ENCODE measurements at regions not wholly inside any gene's neighbourhood (a gene's known extent, or its start where the extent isn't known, plus 50 kb on each side); places are given as distances from the start of the nearest gene placed in this dataset.

DNA sequence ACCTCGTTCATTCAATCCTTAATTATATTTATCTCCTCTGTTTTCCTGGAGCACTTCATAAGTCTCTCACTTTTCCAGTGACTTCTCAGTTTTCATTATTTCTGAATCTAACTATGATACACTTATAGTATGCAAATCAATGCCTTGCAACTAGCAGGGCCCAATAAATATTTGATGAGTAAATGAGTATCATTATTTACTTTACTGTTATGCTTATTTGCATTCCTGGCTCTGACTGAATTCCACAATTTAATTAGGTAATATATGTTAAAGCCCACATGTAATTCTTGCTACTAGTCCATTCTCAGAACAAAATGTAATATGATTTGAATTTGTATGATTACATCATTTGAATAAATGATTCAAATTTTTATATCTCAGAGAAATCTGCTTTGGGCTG, 1595.1 kb upstream of the MIR17HG start:
- TF ChIP-seq CTCF (IDR thresholded peaks at IDR 0.05; ENCODE audit: low read depth, low read length, missing input control) = no peak
- no peak for TF ChIP-seq RXRA (IDR thresholded peaks at IDR 0.05)
- TF ChIP-seq, protein P1, sequence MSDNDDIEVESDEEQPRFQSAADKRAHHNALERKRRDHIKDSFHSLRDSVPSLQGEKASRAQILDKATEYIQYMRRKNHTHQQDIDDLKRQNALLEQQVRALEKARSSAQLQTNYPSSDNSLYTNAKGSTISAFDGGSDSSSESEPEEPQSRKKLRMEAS (IDR thresholded peaks at IDR 0.05) = no peak
- no peak for TF ChIP-seq JUND (IDR thresholded peaks at IDR 0.05)
- TF ChIP-seq TAF1 (conservative IDR thresholded peaks at IDR 0.05) = no peak
- TF ChIP-seq HNF4A (conservative IDR thresholded peaks at IDR 0.05) = no peak
- TF ChIP-seq SP1 (IDR thresholded peaks at IDR 0.05) = no peak
- TF ChIP-seq, protein P2, sequence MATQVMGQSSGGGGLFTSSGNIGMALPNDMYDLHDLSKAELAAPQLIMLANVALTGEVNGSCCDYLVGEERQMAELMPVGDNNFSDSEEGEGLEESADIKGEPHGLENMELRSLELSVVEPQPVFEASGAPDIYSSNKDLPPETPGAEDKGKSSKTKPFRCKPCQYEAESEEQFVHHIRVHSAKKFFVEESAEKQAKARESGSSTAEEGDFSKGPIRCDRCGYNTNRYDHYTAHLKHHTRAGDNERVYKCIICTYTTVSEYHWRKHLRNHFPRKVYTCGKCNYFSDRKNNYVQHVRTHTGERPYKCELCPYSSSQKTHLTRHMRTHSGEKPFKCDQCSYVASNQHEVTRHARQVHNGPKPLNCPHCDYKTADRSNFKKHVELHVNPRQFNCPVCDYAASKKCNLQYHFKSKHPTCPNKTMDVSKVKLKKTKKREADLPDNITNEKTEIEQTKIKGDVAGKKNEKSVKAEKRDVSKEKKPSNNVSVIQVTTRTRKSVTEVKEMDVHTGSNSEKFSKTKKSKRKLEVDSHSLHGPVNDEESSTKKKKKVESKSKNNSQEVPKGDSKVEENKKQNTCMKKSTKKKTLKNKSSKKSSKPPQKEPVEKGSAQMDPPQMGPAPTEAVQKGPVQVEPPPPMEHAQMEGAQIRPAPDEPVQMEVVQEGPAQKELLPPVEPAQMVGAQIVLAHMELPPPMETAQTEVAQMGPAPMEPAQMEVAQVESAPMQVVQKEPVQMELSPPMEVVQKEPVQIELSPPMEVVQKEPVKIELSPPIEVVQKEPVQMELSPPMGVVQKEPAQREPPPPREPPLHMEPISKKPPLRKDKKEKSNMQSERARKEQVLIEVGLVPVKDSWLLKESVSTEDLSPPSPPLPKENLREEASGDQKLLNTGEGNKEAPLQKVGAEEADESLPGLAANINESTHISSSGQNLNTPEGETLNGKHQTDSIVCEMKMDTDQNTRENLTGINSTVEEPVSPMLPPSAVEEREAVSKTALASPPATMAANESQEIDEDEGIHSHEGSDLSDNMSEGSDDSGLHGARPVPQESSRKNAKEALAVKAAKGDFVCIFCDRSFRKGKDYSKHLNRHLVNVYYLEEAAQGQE (IDR thresholded peaks at IDR 0.05) = no peak
- TF ChIP-seq NR2F2 (IDR thresholded peaks at IDR 0.05) = no peak
- no peak for TF ChIP-seq GABPA (IDR thresholded peaks at IDR 0.05 in 1 of 2, conservative IDR thresholded peaks at IDR 0.05 in 1 of 2)
- TF ChIP-seq HNF4G (IDR thresholded peaks at IDR 0.05) = no peak

Data from liver (tissue), 3 donors.